Activated naive CD4-positive, alpha-beta T cell treated with anti-CD3 and anti-CD28 coated beads for 36 hours (primary cell): ENCODE measurements at regions not wholly inside any gene's neighbourhood (a gene's known extent, or its start where the extent isn't known, plus 50 kb on each side); places are given as distances from the start of the nearest gene placed in this dataset.

Experiments
- CTCF ChIA-PET: fragments of 350-600 bp; sonication (Branson Sonifier 250); formaldehyde crosslinking; loops from one replicate; lab custom pipeline; 2021; ENCODE audit warnings: antibody characterized with exemption; lab: Charles Lee
- DNase-seq: peaks from one replicate; pipeline ENCODE4 v3.0.0-alpha.2; 2020
- H3K27ac Mint-ChIP-seq: one replicate; pipeline ENCODE4 v1.8.0; 2021; ENCODE audit warnings: mild to moderate bottlenecking, mixed read lengths
- H3K27me3 Mint-ChIP-seq: one replicate; pipeline ENCODE4 v1.8.0; 2021; ENCODE audit warnings: low read depth, mixed read lengths
- H3K36me3 Mint-ChIP-seq: one replicate; pipeline ENCODE4 v1.8.0; 2021; ENCODE audit warnings: low read depth, mixed read lengths
- H3K4me1 Mint-ChIP-seq: one replicate; pipeline ENCODE4 v1.8.0; 2021; ENCODE audit warnings: low read depth, mixed read lengths
- H3K4me3 Mint-ChIP-seq: one replicate; pipeline ENCODE4 v1.8.0; 2021; ENCODE audit warnings: mild to moderate bottlenecking, moderate library complexity, mixed read lengths
- H3K9me3 Mint-ChIP-seq: one replicate; pipeline ENCODE4 v1.8.0; 2021; ENCODE audit warnings: mixed read lengths
- intact Hi-C: fragments of 100-400 bp; cut with micrococcal nuclease; formaldehyde crosslinking; loops from one replicate; pipeline ENCODE4 v1.15.1; 2023

GRCh38 chr6:137696765-137697164, 170.3 kb upstream of the TNFAIP3 start:
- no peaks in the 10 kb centered on the region for H3K9me3 Mint-ChIP-seq
- CTCF ChIA-PET: interaction anchor here (0.8 to 2.3 kb wide), 5 partner anchors 8 to 309 kb away, joined by 3 to 9 read pairs (median 5); no protein-coding TSS in a partner anchor
- H3K4me1 Mint-ChIP-seq: peaks cover 31% of the 10 kb centered on the region
- intact Hi-C loops: no loop called here
- no peaks in the 10 kb centered on the region for H3K36me3 Mint-ChIP-seq
- no peak overlapping the region for H3K27ac Mint-ChIP-seq
- no peak for DNase-seq
- H3K27me3 Mint-ChIP-seq: peaks cover 12% of the 10 kb centered on the region
- no peak overlapping the region for H3K4me3 Mint-ChIP-seq

- intact Hi-C loops: no loop called here
- peak; percentile 30 for DNase-seq
These were observed 169.7 kb upstream of the TNFAIP3 start for GRCh38 chr6:137697267-137697938.

GRCh38 chr6:137698636-137699030, 168.4 kb upstream of the TNFAIP3 start:
- Mint-ChIP-seq H3K4me1 (peaks cover 31% of the 10 kb centered on the region), H3K4me3 (no peak overlapping the region), H3K36me3 (no peaks in the 10 kb centered on the region), H3K27ac (peak overlapping the region; percentile 78), H3K9me3 (no peaks in the 10 kb centered on the region), H3K27me3 (peaks cover 12% of the 10 kb centered on the region)
- CTCF ChIA-PET: interaction anchor here (0.7 to 2.3 kb wide), 15 partner anchors 10 to 308 kb away, joined by 3 to 9 read pairs (median 4); no protein-coding TSS in a partner anchor
- intact Hi-C loops: loop anchor here (1.0 to 2.0 kb wide), 7 partner anchors 9 to 713 kb away; no protein-coding TSS in a partner anchor
- DNase-seq: no peak

More at GRCh38 chr6:137697267-137697938, 169.7 kb upstream of the TNFAIP3 start:
- no peaks in the 10 kb centered on the region for H3K9me3 Mint-ChIP-seq
- no peak overlapping the region for H3K4me3 Mint-ChIP-seq
- peak overlapping the region; percentile 53 for H3K27ac Mint-ChIP-seq
- peaks cover 12% of the 10 kb centered on the region for H3K27me3 Mint-ChIP-seq
- H3K36me3 Mint-ChIP-seq: no peaks in the 10 kb centered on the region
- H3K4me1 Mint-ChIP-seq: peaks cover 31% of the 10 kb centered on the region
- CTCF ChIA-PET: interaction anchor here (0.7 to 2.3 kb wide), 7 partner anchors 9 to 309 kb away, joined by 3 to 9 read pairs (median 5); no protein-coding TSS in a partner anchor

- Mint-ChIP-seq H3K4me3 (peak overlapping the region; percentile 3), H3K36me3 (no peaks in the 10 kb centered on the region), H3K27ac (peak overlapping the region; percentile 78), H3K4me1 (peaks cover 31% of the 10 kb centered on the region), H3K9me3 (no peaks in the 10 kb centered on the region), H3K27me3 (peaks cover 12% of the 10 kb centered on the region)
- CTCF ChIA-PET: interaction anchor here (0.7 to 2.3 kb wide), 20 partner anchors 9 to 308 kb away, joined by 3 to 9 read pairs (median 4); no protein-coding TSS in a partner anchor
- intact Hi-C loops: loop anchor here (1.0 to 2.0 kb wide), 7 partner anchors 8 to 712 kb away; no protein-coding TSS in a partner anchor
- DNase-seq: peak; percentile 71
These were observed 167.9 kb upstream of the TNFAIP3 start for GRCh38 chr6:137699031-137699683.

- peaks cover 12% of the 10 kb centered on the region for H3K27me3 Mint-ChIP-seq
- H3K4me1 Mint-ChIP-seq: peaks cover 34% of the 10 kb centered on the region
- H3K4me3 Mint-ChIP-seq: no peak overlapping the region
- intact Hi-C loops: no loop called here
- DNase-seq: no peak
- H3K36me3 Mint-ChIP-seq: no peaks in the 10 kb centered on the region
- no peaks in the 10 kb centered on the region for H3K9me3 Mint-ChIP-seq
- CTCF ChIA-PET: interaction anchor here (0.7 to 2.3 kb wide), 10 partner anchors 8 to 304 kb away, joined by 3 to 9 read pairs (median 4); no protein-coding TSS in a partner anchor
- H3K27ac Mint-ChIP-seq: no peak overlapping the region
These were observed 166.9 kb upstream of the TNFAIP3 start for GRCh38 chr6:137700161-137700560.

- Mint-ChIP-seq H3K36me3 (no peaks in the 10 kb centered on the region), H3K9me3 (no peaks in the 10 kb centered on the region), H3K27ac (no peak overlapping the region), H3K27me3 (peaks cover 6% of the 10 kb centered on the region), H3K4me3 (no peak overlapping the region), H3K4me1 (peaks cover 41% of the 10 kb centered on the region)
- DNase-seq: no peak
- CTCF ChIA-PET: interaction anchor here (1.3 to 2.3 kb wide), 4 partner anchors 8 to 239 kb away, joined by 4 to 9 read pairs (median 7); no protein-coding TSS in a partner anchor
- intact Hi-C loops: no loop called here
These were observed 166.1 kb upstream of the TNFAIP3 start for GRCh38 chr6:137700751-137701477.

- peaks cover 52% of the 10 kb centered on the region for H3K4me1 Mint-ChIP-seq
- CTCF ChIA-PET: interaction anchor here (1.3 kb wide), 1 partner anchor 14 kb away, joined by 3 read pairs; no protein-coding TSS in a partner anchor
- no peak for DNase-seq
- H3K27ac Mint-ChIP-seq: no peak overlapping the region
- no peaks in the 10 kb centered on the region for H3K9me3 Mint-ChIP-seq
- intact Hi-C loops: no loop called here
- H3K36me3 Mint-ChIP-seq: no peaks in the 10 kb centered on the region
- no peaks in the 10 kb centered on the region for H3K27me3 Mint-ChIP-seq
- H3K4me3 Mint-ChIP-seq: no peak overlapping the region
These were observed 165.1 kb upstream of the TNFAIP3 start for GRCh38 chr6:137701942-137702341.

- H3K9me3 Mint-ChIP-seq: no peaks in the 10 kb centered on the region
- CTCF ChIA-PET: interaction anchor here (0.7 to 1.3 kb wide), 2 partner anchors 15 to 302 kb away, joined by 3 read pairs; no protein-coding TSS in a partner anchor
- intact Hi-C loops: no loop called here
- no peak overlapping the region for H3K27ac Mint-ChIP-seq
- no peak for DNase-seq
- H3K36me3 Mint-ChIP-seq: no peaks in the 10 kb centered on the region
- peaks cover 59% of the 10 kb centered on the region for H3K4me1 Mint-ChIP-seq
- H3K4me3 Mint-ChIP-seq: no peak overlapping the region
- H3K27me3 Mint-ChIP-seq: no peaks in the 10 kb centered on the region
These were observed 164.2 kb upstream of the TNFAIP3 start for GRCh38 chr6:137702791-137703424.

GRCh38 chr6:137704802-137705159, 162.3 kb upstream of the TNFAIP3 start:
- Mint-ChIP-seq H3K4me3 (no peak overlapping the region), H3K27ac (no peak overlapping the region), H3K9me3 (no peaks in the 10 kb centered on the region), H3K4me1 (peaks cover 61% of the 10 kb centered on the region), H3K27me3 (no peaks in the 10 kb centered on the region), H3K36me3 (no peaks in the 10 kb centered on the region)
- CTCF ChIA-PET: interaction anchor here (0.6 to 3.9 kb wide), 31 partner anchors 11 to 581 kb away, joined by 3 to 25 read pairs (median 4); partner anchors contain the start of gene TNFAIP3
- no peak for DNase-seq
- intact Hi-C loops: loop anchor here (1.0 kb wide), 2 partner anchors 300 to 405 kb away; no protein-coding TSS in a partner anchor

GRCh38 chr6:137705160-137706082, 161.6 kb upstream of the TNFAIP3 start:
- H3K27me3 Mint-ChIP-seq: no peaks in the 10 kb centered on the region
- CTCF ChIA-PET: interaction anchor here (0.6 to 3.9 kb wide), 37 partner anchors 11 to 581 kb away, joined by 3 to 25 read pairs (median 5); partner anchors contain the start of gene TNFAIP3
- no peaks in the 10 kb centered on the region for H3K36me3 Mint-ChIP-seq
- H3K4me1 Mint-ChIP-seq: peaks cover 62% of the 10 kb centered on the region
- intact Hi-C loops: loop anchor here (1.0 to 2.0 kb wide), 3 partner anchors 45 to 404 kb away; no protein-coding TSS in a partner anchor
- H3K4me3 Mint-ChIP-seq: no peak overlapping the region
- DNase-seq: peak; percentile 88
- no peaks in the 10 kb centered on the region for H3K9me3 Mint-ChIP-seq
- no peak overlapping the region for H3K27ac Mint-ChIP-seq
